ENCODE measurements at regions not wholly inside any gene's neighbourhood (a gene's known extent, or its start where the extent isn't known, plus 50 kb on each side); places are given as distances from the start of the nearest gene placed in this dataset.

DNA sequence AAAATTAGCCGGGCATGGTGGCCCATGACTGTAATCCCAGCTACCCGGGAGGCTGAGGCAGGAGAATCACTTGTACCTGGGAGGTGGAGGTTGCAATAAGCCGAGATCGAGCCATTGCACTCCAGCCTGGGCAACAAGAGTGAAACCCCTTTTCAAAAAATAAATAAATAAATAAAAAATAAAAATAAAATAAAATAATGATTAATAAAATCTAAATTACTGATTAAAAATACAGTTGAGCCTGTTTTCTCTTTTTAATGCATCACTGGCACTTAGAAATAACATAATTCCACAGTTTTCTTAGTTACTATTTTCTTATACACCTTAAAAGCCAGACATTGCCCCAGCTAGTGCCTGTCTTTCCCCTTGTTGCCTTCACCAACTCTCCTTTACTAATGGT lies 922.8 kb upstream of the GJE1 start:
- Histone ChIP-seq H3K9me3 (peaks cover 0 to 6% (median 0%) of the 10 kb centered on the region in 12 donors), H3K4me3 (no peak overlapping the region), H3K4me1 (no peaks in the 10 kb centered on the region), H3K27ac (no peak overlapping the region), H3K36me3 (no peaks in the 10 kb centered on the region), H3K27me3 (no peaks in the 10 kb centered on the region)
- DNase-seq, result no peak
- ATAC-seq, result no peak
- WGBS, 4 donors, result 82 to 96% (median 93%) methylated on average over 4 of the region's 4 CpGs
- intact Hi-C loops (cut with DNase I), result no loop called here
- TF ChIP-seq, protein P1, sequence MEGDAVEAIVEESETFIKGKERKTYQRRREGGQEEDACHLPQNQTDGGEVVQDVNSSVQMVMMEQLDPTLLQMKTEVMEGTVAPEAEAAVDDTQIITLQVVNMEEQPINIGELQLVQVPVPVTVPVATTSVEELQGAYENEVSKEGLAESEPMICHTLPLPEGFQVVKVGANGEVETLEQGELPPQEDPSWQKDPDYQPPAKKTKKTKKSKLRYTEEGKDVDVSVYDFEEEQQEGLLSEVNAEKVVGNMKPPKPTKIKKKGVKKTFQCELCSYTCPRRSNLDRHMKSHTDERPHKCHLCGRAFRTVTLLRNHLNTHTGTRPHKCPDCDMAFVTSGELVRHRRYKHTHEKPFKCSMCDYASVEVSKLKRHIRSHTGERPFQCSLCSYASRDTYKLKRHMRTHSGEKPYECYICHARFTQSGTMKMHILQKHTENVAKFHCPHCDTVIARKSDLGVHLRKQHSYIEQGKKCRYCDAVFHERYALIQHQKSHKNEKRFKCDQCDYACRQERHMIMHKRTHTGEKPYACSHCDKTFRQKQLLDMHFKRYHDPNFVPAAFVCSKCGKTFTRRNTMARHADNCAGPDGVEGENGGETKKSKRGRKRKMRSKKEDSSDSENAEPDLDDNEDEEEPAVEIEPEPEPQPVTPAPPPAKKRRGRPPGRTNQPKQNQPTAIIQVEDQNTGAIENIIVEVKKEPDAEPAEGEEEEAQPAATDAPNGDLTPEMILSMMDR (IDR thresholded peaks at IDR 0.05), result no peak
- no peak for TF ChIP-seq POLR2A (IDR thresholded peaks at IDR 0.05)

DNA sequence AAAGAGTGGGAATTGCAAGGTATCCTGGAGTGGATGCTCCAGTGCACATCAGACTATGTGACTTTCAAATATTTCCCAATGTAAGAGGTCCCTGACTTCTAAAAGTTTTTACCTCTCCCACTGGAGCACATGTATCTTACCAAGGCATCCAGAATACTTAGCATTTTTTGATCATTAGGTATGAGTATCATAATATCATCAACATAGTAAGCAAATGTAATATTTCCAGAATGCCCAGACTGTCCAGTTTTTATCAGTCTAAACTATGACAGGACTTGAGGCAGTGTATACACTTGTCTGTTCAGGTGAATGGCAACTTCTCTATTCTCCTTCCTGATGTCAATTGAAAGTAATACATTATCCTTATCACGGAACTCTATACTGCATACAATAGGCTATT lies 924.6 kb upstream of the GJE1 start:
- no peak overlapping the region for H3K4me3 ChIP-seq
- WGBS, 4 donors, result 91 to 100% (median 95%) methylated on average over 1 of the region's 1 CpG
- H3K36me3 ChIP-seq, result no peaks in the 10 kb centered on the region
- ATAC-seq (no peak), DNase-seq (no peak)
- no peak overlapping the region for H3K27ac ChIP-seq
- no peaks in the 10 kb centered on the region for H3K4me1 ChIP-seq
- no peaks in the 10 kb centered on the region for H3K27me3 ChIP-seq
- TF ChIP-seq POLR2A (IDR thresholded peaks at IDR 0.05), result no peak
- TF ChIP-seq, protein P1 (IDR thresholded peaks at IDR 0.05), result no peak
- intact Hi-C loops (cut with DNase I), result no loop called here
- peaks cover 0 to 10% (median 0%) of the 10 kb centered on the region in 12 donors for H3K9me3 ChIP-seq

DNA sequence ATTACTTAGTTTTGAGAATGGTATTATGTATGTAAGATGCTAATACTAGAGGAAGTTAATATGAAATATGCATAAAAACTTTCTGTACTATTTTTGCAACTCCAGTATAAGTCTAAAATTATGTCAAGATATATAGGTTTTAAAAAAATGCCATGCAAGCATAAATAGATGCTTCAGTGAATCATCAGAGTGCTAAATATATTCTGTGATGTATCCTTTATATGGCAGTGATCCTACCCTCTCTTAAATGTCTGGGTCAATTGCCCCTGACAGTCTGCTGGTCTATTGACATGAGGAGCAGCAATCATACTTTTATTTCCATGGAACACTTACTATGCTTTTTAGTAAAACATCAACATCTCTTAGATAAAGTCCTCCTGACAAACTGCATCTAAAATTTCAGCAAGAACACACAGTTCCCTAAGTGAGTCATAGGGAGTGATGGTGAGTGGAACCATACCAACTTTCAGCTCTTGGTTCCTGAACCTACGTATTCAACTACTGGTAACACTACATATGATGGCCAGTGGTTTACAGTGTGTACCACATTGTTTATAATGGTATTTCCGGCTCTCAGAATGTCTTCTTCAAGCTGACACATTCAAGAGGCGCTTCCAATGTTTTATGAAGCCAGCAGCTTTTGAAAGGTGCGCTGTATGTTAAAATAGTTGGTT lies 928.7 kb upstream of the GJE1 start:
- peak in 2 of 4 donors; percentile 34 to 60 for ATAC-seq

DNA sequence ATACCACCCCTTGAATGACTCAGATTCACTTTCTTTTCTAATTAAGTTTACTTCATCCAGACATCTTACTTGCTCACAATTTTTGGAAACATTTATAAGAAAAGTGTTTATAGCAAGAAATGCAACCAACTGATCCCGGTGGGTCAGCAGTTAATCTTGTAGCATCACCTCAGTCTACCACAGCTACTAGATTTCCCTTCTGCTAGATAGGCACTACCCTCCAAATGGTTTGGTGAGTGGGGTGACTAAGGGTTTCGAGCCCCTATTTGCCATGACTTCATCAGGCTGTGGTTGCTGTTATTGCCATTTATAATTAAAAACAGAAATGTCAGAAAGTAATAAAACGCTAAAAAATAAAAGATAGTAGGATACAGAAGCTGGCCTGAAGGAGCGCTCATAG lies 930.1 kb upstream of the GJE1 start:
- no peak for ATAC-seq
- 92 to 96% (median 94%) methylated on average over 4 of the region's 4 CpGs for WGBS, 4 donors
- Histone ChIP-seq H3K27ac (no peak overlapping the region), H3K4me3 (no peak overlapping the region), H3K9me3 (peaks cover 0 to 10% (median 0%) of the 10 kb centered on the region in 12 donors), H3K36me3 (no peaks in the 10 kb centered on the region), H3K27me3 (no peaks in the 10 kb centered on the region), H3K4me1 (peaks cover 0 to 12% (median 0%) of the 10 kb centered on the region in 12 donors)
- DNase-seq, result no peak
- intact Hi-C loops (cut with DNase I), result loop anchor here in 1 of 10 donors (5.0 kb wide), 1 partner anchor 735 kb away; no protein-coding TSS in a partner anchor
- TF ChIP-seq, protein P1 (IDR thresholded peaks at IDR 0.05), result no peak
- TF ChIP-seq POLR2A (IDR thresholded peaks at IDR 0.05), result no peak

More for the DNA sequence above, 928.7 kb upstream of the GJE1 start:
- no peak for DNase-seq
- Histone ChIP-seq H3K4me3 (no peak overlapping the region), H3K4me1 (peaks cover 0 to 8% (median 0%) of the 10 kb centered on the region in 12 donors), H3K27me3 (no peaks in the 10 kb centered on the region), H3K9me3 (peaks cover 0 to 10% (median 0%) of the 10 kb centered on the region in 12 donors), H3K27ac (no peak overlapping the region), H3K36me3 (no peaks in the 10 kb centered on the region)
- TF ChIP-seq, protein P1 (IDR thresholded peaks at IDR 0.05), result no peak
- TF ChIP-seq POLR2A (IDR thresholded peaks at IDR 0.05), result no peak
- 89 to 96% (median 94%) methylated on average over 4 of the region's 4 CpGs for WGBS, 4 donors
- intact Hi-C loops (cut with DNase I), result loop anchor here in 1 of 10 donors (5.0 kb wide), 1 partner anchor 737 kb away; no protein-coding TSS in a partner anchor

All from heart left ventricle (tissue), 16 donors.